T1000 (cell line): ENCODE measurements at regions not wholly inside any gene's neighbourhood (a gene's known extent, or its start where the extent isn't known, plus 50 kb on each side); places are given as distances from the start of the nearest gene placed in this dataset.

Experiments used
- DNase-seq: peaks from one replicate; lab custom pipeline; 2025; ENCODE audit warnings: mixed read lengths; lab: John Stamatoyannopoulos, UW

- no peak for DNase-seq
These were observed 231.6 kb upstream of the GRIP1 start for GRCh38 chr12:66910366-66910974.

- no peak for DNase-seq
These were observed 236.5 kb upstream of the GRIP1 start for GRCh38 chr12:66915306-66915904.

- no peak for DNase-seq
These were observed 237.3 kb upstream of the GRIP1 start for GRCh38 chr12:66916189-66916588.

GRCh38 chr12:66919466-66919865 is 240.6 kb upstream of the GRIP1 start:
- DNase-seq: no peak

GRCh38 chr12:66920205-66920604 is 241.3 kb upstream of the GRIP1 start:
- DNase-seq: no peak

- DNase-seq: no peak
These were observed 242.3 kb upstream of the GRIP1 start for GRCh38 chr12:66921151-66921550.

GRCh38 chr12:66925083-66925482 is 246.2 kb upstream of the GRIP1 start:
- no peak for DNase-seq

DNA sequence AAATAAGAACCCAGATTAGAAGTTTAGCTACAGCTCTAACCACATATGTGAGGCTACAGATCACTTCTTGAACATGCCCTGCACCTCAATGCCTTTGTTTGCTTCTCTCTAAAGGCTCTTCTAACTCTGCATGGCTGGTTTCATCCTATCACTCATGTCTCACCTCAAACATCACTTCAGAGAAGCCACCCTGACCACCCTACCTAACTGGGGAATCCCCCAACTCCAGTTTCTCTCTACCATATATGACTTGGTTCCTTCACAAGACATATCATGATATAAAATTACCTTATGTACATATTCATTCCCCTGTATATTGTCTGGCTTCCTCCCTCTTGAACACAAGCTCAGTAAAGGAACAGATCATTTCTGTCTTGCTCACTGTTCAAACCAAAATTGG is 250.2 kb upstream of the GRIP1 start:
- no peak for DNase-seq

DNA sequence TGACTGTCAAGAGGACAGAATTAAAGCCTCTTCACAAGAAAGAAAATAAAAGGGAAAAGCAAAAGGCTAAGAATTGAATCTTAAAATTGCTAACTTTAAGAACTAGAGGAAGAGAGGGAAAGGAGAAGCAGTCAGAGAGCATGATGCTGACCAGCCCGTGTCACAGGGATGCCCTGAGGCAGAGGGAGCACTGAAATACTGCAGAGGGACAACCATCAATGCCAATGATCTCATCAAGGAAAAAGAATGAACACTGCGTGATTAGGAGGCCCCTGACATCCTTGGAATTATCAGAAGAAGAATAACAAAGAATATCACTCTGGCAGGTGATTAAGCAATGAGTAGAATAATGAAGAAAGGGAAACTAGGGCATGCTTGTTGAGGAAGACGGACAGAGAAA is 252.2 kb upstream of the GRIP1 start:
- no peak for DNase-seq

- DNase-seq: no peak
These were observed 253.2 kb upstream of the GRIP1 start for GRCh38 chr12:66932126-66932525.

DNA sequence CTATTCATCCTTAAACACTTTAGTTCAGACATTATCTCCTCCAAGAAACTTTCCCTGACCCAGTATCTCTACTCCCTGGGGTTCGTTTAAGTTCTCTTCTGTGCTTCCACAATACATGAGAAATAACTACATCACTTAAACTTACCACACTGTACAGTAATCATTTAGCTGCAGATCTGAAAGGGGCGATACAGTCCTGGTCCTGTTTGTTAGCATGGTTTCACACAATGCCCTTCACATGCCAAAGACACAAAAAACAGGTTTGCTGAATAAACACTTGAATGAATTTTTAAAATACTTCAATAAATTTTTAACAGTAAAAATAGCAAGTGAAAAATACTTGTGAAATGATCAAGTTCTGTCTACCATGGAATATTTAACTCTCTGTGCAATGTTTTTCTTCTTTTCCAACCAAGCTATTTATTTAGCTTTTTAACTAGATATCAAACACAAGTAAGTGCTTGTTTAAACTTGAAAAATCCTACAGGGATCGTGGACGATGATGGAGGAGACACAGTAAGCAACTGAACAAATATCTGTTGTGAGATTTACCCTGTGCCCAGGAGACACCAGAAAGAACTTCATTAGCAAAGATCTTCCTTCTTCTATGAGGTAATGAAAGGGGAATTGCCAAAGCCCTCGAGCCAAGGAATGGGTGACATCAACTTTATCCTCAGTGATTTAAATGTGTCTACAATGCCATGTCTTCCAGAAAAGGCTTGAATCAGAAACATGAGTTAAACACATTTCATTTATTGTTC is 255.6 kb upstream of the GRIP1 start:
- DNase-seq: no peak

GRCh38 chr12:66941150-66941549 is 262.3 kb upstream of the GRIP1 start:
- no peak for DNase-seq

DNA sequence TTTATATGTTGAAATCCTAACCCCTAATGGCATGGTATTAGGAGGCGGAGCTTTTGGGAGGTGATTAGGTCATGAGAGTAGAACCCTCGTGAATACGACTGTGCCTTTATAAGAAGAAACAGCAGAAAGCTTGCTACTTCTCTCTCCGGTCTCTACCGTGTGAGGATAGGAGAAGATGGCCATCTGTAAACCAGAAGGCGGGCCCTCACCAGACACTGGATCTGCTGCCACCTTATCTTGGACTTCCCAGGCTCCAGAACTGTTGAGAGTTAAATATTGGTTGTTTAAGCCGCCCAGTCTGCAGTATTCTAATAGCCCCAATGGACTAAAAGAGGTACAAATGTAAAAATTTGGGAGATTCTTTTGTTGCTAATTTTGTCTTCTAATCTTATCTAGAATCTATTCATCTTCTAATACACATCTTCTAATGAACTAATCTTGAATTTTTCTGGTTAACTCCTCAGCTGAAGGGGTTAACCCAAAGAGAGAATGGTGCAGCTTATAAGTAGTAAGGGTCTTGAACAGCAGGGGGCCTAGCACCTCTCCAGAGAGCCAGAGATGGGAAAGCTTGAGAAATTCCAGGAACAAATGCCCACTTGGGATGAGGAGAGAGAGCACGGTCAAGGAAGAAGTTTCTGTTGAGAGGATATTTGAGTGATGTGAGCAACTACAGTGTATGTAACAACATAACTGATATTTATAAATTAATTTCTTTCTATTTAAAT is 264.0 kb upstream of the GRIP1 start:
- DNase-seq: no peak

DNA sequence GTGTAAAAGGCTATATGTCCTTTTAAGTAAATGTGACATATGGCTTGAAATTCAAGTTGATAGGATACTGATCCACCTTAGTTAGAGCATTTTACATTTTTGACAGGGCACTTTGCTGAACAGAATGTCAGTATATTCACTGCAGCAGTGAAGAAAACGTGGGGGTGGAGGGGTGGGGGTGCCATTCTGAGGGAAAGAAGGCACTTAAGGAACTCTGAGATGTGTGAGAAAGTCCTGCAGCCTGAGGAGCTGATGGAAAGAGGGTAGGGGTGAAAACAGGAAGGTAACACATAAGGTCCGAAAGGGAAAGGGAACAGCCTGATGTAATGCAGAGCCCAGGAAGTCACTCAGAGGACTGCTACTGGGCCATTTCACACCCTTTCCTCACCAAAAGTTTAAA is 265.5 kb upstream of the GRIP1 start:
- DNase-seq: no peak

- DNase-seq: no peak
These were observed 266.4 kb upstream of the GRIP1 start for GRCh38 chr12:66945189-66945817.

GRCh38 chr12:66947119-66947518 is 268.2 kb upstream of the GRIP1 start:
- DNase-seq: no peak

DNA sequence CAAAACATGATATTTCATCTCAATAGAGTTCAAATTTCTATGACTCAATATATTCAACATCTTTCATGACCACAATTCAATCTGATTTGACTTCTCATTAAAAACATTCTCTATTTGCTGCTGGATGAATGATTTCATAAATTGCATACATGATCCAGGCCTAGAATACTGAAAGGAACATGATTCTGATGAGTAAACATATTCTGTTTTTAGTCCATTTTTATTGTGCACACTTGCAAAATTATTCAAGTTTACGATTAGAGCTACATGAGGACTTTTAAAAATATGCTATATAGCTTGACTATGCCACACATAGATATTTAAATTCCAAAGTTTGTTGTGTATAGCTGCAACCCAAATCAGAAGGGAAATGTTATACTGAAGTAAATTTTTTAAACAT is 273.8 kb upstream of the GRIP1 start:
- no peak for DNase-seq

GRCh38 chr12:66956300-66956699 is 277.4 kb upstream of the GRIP1 start:
- DNase-seq: no peak

- no peak for DNase-seq
These were observed 280.4 kb upstream of the GRIP1 start for GRCh38 chr12:66959276-66959675.

- no peak for DNase-seq
These were observed 281.1 kb upstream of the GRIP1 start for GRCh38 chr12:66960006-66960405.

GRCh38 chr12:66960704-66961690 is 282.1 kb upstream of the GRIP1 start:
- DNase-seq: no peak
